HTR-8/SVneo (cell line): ENCODE measurements at regions not wholly inside any gene's neighbourhood (a gene's known extent, or its start where the extent isn't known, plus 50 kb on each side); places are given as distances from the start of the nearest gene placed in this dataset.
"Not testable (repeated sequence)": the region's sequence is repeated elsewhere in the genome, so short reads cannot be mapped to it uniquely, and the experiment has no call there.

Experiments used
- DNase-seq: peaks from one replicate; pipeline ENCODE4 v3.0.0; 2011; ENCODE audit warnings: low spot score, mixed read lengths; ENCODE audit not compliant: insufficient read length
- FAIRE-seq: peaks from 2 replicates; lab custom pipeline; 2011; peaks lifted over from hg19 to GRCh38; lab: Jason Lieb, UNC

DNA sequence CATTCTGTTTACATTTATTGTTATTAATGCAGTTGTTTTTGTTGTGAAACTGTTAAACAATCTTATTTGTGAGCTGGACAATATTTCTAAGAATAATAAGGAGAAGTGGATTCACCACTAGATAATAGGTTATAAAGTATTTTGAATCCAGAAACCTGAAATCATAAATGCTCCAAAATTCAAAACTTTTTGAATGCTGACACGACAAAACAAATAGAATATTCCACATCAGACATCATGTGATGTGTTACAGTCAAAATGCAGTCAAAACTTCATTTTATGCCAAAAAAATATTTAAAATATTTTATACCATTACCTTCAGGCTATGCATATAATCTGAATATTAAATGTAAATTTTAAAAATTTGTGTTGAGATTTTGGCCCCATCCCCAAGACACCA, 1321.4 kb downstream of the SLITRK1 start:
- FAIRE-seq (no peak), DNase-seq (no peak)

DNA sequence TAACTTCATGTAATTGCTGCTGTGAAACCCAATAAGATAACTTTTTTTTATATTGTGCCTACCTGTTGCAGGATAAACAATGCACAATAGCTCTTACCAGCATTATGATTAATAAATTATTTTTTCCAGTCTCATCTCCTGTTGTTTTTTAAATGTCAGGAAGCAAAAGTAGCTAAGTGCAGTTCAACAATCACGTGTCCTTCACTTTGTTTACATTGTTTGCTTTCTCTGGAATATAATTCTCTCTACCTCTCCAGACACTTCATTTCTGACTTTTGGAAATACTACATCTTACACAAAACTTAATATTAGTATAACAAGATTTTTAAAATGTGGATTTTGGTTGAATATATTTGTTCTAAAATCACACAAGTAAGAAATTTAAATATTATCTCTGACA, 1359.4 kb downstream of the SLITRK1 start:
- no peak for DNase-seq
- FAIRE-seq = no peak

DNA sequence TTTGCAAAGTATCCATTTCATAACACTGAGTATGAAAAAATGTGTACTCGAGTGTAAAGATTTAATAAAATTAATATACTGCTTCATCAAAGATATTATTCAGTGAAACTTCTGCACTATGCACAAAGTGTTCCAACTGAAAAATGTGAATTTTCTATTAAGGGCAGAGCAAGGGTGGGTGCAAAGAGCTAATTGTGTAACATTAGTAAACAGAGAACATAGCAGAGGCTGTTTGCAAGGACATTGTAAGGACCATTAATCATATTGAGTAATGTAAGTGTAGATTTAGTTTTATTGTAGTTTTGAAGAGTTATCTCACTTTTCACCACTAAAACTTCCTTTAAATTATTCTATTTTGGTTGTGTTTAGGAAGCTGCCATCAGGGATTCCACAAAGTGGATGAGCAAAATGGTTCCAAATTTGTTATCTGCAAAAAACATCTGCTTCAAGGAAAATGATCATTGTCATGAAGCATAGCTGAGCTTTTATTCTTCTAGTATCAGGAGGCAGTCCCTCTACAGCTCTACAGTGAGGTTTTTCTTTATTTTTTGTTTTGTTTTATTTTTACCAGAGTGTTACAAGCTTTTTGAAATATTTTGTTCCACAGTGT, 1375.4 kb downstream of the SLITRK1 start:
- DNase-seq (no peak), FAIRE-seq (no peak)

DNA sequence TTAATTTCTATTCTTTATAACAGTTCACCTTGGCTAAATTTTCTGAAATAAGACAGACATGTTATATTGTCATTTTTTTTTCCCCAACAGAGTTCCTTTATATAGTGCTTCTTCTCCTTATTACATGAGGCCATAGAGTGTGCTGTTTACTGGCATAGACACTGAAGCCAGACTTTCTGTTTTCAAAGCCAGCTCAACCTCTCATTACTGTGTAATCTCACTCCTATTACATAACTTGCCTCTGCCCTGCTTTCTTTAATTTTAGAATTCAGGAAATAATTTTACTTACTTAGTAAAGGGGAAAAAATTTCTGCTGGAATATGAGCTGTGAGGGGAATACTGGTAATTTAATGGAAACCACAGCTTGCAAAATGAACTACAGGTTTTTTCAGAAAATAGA, 1380.4 kb downstream of the SLITRK1 start:
- DNase-seq (no peak), FAIRE-seq (no peak)

DNA sequence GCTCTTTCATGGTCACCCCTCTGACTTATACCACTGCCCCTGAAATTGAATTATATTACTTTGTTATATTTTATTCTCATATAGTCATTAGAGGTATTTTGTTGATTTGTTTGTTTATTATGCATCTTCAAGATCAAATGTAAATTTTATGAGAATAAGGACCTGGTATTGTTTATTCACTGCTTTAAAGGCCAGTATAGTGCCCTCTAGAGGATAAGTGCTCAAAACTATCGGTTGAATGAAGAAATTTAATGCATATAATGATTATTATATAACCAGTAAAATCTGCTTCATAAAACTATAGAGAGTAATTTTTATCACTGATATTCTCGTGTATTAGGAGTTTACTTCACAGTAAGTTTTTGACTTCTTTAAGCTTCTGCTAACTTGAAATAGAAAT, 1401.9 kb downstream of the SLITRK1 start:
- no peak for FAIRE-seq
- no peak for DNase-seq

DNA sequence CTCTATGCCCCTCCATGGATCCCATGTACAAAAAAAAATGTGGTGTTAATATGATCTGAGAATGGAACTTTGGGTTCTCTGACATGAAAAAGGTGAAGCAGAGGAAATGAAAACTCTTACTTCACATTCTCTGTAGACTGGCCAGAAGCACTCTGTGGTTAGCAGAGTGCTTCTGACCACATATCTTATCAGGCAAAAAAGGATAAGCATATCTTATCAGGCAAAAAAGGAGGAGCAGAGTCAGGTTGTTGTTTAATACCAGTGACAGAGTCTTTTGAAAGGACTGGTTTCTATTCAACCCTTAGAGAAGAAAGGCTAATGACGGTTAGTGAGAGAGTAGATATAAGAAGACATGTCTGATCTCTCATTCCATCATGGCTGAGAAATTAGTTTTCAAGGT, 1404.8 kb downstream of the SLITRK1 start:
- FAIRE-seq = no peak
- DNase-seq = no peak

DNA sequence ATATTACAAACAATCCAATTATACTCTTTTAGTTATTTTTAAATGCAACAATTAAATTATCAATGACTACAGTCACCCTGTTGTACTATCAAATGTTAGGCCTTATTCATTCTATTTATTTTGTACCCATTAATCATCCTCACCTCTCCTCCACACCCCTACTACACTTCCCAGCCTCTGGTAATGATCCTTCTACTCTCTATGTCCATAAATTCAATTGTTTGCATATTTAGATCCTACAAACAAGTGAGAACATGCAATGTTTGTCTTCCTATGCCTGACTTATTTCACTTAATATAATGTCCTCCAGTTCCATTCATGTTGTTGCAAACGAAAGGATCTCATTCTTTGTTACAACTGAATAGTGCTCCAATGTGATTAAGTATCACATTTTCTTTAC, 1414.6 kb downstream of the SLITRK1 start:
- no peak for FAIRE-seq
- DNase-seq = no peak

DNA sequence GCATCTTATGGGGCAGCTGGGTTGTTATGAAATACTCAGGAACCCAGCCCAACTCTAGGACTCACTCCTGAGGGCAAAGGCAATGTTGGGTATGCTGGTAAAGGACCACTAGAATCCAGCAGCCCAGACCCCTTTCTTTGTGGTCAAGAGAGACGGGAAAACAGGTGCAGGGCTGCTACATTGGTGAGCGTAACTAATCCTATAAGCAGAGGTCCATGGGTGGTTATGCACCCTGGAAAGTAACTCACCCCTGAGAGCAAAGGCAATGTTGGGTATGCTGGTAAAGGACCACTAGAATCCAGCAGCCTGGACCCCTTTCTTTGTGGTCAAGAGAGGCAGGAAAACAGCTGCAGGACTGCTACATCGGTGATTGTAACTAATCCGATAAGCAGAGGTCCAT, 1422.7 kb downstream of the SLITRK1 start:
- FAIRE-seq, DNase-seq: not testable (repeated sequence)

DNA sequence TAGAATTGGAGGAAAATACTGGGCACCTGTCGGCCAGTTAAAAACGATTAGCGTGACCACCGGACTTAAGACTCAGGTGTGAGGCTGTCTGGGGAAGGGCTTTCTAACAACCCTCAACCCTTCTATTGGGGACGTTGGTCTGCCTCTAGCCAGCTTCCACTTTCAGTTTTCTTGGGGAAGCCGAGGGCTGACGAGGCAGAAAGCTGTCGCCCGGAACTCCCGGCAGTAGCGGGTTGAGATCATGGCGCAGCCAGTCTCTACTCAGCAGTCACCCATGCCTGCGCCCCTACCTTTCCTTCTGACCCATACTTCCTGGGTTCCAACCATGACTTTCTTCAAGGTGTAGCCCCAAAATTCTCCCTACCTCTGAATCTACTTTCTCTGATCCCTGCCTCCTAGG, 1424.1 kb downstream of the SLITRK1 start:
- FAIRE-seq (no peak), DNase-seq (no peak)

DNA sequence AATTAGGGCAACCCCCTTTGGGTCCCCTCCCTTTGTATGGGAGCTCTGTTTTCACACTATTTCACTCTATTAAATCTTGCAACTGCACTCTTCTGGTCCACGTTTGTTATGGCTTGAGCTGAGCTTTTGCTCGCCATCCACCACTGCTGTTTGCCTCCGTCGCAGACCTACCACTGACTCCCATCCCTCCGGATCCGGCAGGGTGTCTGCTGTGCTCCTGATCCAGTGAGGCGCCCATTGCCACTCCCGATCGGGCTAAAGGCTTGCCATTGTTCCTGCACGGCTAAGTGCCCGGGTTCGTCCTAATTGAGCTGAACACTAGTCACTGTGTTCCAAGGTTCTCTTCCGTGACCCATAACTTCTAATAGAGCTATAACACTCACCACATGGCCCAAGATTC, 1424.7 kb downstream of the SLITRK1 start:
- FAIRE-seq, DNase-seq: not testable (repeated sequence)

DNA sequence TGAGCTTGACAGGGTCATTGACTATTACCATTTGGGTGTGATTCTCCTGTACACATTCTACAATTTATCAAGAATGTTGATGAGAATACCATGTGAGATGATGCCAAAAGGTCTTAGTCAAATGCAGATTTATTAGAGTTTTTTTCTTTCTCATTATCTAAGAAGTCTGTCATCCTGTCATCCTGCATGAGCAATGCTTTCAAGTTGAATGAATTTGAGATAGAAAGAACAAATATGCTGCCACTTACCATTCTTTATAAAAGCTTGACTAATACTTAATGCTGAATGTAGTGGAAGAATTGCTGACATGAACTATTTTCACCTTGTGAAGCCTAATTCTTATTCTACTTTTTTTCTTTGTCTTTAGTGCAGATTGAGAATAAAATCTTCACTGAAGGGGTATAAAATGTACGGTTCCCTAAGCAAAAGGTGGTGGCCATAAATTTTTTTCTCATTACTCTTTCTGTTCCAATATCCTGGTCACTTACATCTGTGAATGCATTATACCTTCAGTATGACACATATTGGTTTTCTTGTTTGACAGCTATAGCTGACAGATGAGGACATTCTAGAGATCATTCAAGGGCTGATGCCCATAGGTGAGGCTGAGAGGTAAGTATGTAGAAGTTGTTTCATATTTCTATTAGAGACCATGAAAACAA, 1434.7 kb downstream of the SLITRK1 start:
- DNase-seq = no peak

DNA sequence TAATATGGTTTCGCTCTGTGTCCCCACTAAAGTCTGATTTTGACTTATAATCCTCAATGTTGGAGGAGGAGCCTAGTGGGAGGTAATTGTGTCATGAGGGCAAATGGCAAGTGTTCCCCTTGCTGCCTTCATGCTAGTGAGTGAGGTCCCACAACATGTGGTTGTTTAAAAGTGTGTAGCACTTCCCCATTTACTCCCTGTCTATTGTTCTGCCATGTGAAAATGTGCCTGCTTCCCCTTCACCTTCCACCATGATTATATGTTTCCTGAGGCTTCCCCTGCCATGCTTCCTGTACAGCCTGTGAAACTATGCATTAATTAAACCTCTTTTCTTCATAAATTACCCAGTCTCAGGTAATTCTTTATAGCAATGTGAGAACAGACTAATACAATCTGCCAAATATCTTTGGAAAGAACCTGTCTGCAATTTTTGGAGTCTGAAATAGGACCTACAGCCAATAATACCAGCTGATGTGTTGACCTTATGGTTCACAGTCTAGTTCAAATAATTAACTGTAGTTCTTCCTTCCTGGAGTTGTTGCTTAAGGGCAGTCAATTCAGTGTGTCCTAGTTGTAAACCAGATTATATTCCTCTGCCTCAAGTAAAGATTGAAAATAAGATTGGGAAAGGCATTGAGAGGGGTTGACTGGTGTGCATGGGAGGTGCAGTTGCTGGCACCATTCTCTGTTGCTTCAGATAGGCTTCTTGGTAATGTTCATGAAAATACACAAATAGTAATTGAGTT, 1442.9 kb downstream of the SLITRK1 start:
- FAIRE-seq (no peak), DNase-seq (no peak)

More for the DNA sequence above, 1434.7 kb downstream of the SLITRK1 start:
- no peak for FAIRE-seq

DNA sequence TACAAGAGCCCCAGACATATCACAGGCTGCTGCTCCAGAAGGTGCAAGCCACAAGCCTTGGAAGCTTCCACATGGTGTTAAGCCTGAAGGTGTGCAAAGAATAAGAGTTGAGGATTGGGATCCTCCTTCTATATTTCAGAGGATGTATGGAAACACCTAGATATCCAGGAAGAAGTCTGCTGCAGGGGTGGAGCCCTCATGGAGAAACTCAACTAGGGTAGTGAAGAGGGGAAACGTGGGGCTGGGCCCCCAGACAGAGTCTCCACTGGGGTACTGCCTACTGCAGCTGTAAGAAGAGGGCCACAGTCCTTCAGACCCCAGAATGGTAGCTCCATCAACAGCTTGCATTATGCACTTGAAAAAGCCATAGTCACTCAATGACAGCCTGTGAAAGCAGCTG, 1444.0 kb downstream of the SLITRK1 start:
- no peak for FAIRE-seq
- no peak for DNase-seq

DNA sequence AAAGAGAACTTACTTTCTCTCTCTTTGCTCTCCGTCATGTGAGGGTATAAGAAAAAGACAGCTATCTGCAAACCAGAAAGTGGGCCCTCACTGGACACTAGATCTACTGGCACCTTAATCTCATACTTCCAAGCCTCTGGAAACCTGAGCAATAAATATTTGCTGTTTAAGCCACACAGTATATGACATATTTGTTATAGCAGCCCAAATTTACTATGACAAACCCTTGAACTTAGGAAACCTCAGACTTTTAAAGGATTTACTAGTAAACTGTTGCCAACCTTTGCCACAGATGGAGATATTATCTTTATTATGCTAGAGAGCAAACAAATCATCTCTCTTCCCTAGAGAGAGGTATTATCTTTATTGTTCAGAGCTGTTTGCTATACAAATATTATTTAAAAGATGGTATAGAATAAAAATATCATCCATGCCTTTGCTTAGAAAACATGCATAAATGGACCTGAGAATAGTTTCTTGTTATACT, 1446.1 kb downstream of the SLITRK1 start:
- FAIRE-seq = no peak
- no peak for DNase-seq

DNA sequence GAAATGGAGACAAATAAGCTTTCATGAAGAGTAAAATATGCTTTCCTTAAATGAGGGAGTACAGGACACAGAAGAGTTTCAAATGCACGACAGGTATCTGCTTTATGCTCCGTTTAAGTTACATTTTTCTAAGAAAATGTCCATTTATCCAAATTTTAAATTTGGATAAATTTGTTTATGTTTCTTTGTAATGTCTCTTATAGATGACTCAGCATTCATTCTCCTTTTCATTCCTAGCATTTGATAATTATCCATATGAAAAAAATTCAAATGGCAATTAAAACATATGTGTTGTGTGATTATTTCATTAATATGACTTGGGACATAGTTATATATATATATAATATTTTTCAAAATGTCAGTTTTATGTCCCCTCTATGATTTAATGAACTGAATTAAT, 1449.3 kb downstream of the SLITRK1 start:
- FAIRE-seq = no peak

DNA sequence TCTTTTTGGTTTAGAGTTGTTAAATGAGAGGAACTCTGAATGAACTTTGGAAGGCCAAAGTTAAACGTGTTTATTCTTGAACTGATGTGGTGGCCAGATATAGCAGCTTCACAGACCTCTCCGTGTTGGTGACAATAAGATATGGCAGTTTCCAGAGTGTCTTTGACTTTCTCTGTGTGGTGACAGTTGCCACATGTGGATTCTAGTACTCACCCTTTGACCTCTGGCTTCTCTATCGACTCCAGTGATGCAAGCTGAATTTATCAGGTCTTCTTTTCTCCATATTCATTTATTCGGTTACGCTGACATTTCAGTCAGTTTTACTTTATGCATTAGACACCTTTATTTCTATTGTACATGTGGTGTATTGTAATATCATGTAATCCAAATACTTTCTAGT, 1469.5 kb downstream of the SLITRK1 start:
- FAIRE-seq (no peak), DNase-seq (no peak)

More for the DNA sequence above, 1449.3 kb downstream of the SLITRK1 start:
- no peak for DNase-seq

DNA sequence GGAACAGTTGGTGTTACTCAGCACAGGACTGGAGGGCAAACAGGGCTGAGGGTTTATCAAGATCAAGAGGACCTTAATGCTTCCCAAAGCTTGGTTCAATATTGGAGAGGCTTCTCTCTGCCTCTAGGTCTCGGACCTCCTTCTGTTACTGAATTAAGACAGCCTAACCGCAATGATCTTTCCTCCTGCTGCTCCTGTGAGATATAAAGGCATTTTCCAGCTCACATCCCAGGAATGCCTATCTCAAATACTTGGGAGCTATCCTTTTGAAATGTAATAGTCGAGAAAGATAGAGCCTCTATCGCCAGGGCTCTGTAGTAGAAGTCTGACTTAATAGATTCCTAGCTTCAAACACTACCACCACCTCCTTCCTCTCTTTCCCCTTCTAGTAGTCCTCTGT, 1475.0 kb downstream of the SLITRK1 start:
- DNase-seq (no peak), FAIRE-seq (no peak)

DNA sequence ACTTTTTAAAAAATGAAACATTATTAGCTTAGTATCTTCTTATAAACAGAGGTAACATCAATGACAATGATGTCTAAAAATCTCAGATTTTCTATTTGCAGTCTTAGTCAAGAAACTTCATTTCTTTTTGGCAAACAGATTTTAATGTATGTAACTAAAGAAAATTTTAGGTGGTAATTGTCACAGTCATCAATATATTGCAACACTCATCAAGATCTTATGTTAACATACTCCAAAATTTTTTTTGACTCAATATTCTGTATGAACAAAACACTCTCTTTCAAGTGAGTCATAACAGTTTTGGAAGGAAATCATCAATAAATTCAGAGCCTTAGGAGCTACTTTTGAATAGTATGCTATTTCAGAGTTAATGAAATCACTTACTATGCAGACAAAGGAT, 1507.6 kb downstream of the SLITRK1 start:
- FAIRE-seq (no peak), DNase-seq (no peak)

DNA sequence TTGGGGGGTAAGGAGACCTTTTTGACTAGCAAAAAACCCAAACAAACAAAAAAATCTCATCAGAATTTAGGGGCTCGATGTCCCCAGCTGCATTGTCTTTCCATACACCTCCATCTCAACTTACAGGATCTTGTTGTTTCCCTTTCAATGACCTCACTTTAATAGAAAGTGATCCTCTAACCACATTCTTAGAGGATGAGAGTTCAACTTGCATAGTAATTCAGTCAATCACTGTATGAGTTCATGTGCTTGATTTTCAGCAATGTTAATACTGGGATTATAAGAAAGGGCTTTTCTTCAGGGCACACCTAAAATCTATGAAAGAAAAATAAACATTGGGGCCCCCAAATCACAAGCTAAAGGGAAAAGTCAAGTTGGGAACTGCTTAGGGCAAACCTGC, 1512.0 kb downstream of the SLITRK1 start:
- FAIRE-seq (no peak), DNase-seq (peak; percentile 15)

DNA sequence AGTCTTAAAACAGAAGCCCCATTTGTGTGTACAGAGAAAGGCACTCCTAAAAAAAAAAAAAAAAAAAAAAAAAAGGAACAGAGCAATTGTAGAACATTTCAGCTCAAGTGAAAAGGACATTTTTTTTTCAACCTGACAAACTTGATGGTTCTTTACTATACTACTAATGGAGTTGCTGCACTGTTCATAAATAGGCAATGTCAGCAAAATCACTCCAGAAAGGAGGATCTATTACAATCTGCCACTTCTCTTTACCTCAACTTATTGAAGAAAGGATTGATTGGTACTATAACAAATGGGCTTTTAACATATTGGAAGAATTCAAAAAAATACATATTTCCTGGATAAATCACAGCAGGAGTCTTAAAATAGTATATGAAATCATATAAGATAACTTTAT, 1517.7 kb downstream of the SLITRK1 start:
- no peak for DNase-seq
- no peak for FAIRE-seq

DNA sequence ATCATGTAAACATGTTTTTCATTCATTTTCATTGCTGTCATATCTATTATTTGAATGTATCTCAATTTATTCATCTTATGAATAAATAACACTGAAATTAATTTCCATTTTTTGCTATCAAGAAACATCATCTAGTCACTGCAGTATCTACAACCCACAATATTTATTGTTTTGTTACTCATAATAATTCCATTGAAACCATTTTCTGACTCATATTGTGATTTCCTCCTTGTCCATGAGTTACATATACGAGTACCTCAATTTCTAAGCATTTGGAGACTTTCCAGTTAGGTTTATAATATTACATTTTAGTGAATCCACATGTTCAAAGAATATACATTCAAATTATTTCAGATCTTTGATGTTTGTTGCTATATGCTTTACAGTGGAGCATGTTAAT, 1524.0 kb downstream of the SLITRK1 start:
- DNase-seq (no peak), FAIRE-seq (no peak)
